HepG2 (cell line): ENCODE measurements at regions not wholly inside any gene's neighbourhood (a gene's known extent, or its start where the extent isn't known, plus 50 kb on each side); places are given as distances from the start of the nearest gene placed in this dataset.

Source experiments
- ARID2 ChIP-seq: sonication (generic); formaldehyde crosslinking; IDR thresholded peaks from 2 replicates; pipeline ENCODE4 v1.8.1; 2022; ENCODE audit warnings: mild to moderate bottlenecking, missing genetic modification reagents, borderline replicate concordance
- CAMTA2 ChIP-seq: sonication (generic); formaldehyde crosslinking; IDR thresholded peaks from 2 replicates; pipeline ENCODE4 v1.4.0; 2020; ENCODE audit warnings: mild to moderate bottlenecking, missing genetic modification reagents, borderline replicate concordance
- E2F2 ChIP-seq: sonication (generic); formaldehyde crosslinking; IDR thresholded peaks from 2 replicates; pipeline ENCODE4 v1.4.0; 2020; ENCODE audit warnings: missing genetic modification reagents, borderline replicate concordance
- FOSL2 ChIP-seq: sonication (generic); formaldehyde crosslinking; IDR thresholded peaks from 2 replicates; pipeline ENCODE4 v1.4.0; 2020; ENCODE audit warnings: missing genetic modification reagents
- GTF2F1 ChIP-seq: fragments of 150-350 bp; IDR thresholded peaks from 2 replicates; pipeline ENCODE4 v1.6.1; 2014; ENCODE audit warnings: low read length
- HBP1 ChIP-seq: IDR thresholded peaks from 2 replicates; pipeline ENCODE4 v1.6.1; 2016; ENCODE audit warnings: low read depth, control low read depth
- HDAC2 ChIP-seq: sonication (generic); formaldehyde crosslinking; IDR thresholded peaks from 2 replicates; pipeline ENCODE4 v1.4.0; 2020; ENCODE audit warnings: missing genetic modification reagents
- HNF4G ChIP-seq, 2 experiments: sonication (generic) in 1 of 2; formaldehyde crosslinking in 1 of 2; IDR thresholded peaks; 2 replicates each; pipeline versions ENCODE4 v1.4.0 to v1.6.1; 2011 to 2020; ENCODE audit warnings: borderline replicate concordance in 2 of 2, low read depth in 2 of 2, mild to moderate bottlenecking in 2 of 2, low read length in 1 of 2, missing genetic modification reagents in 1 of 2, moderate library complexity in 1 of 2
- PRDM10 ChIP-seq: sonication (generic); formaldehyde crosslinking; IDR thresholded peaks from 2 replicates; pipeline ENCODE4 v1.4.0; 2020; ENCODE audit warnings: low read depth, missing genetic modification reagents
- RCOR2 ChIP-seq: IDR thresholded peaks from 2 replicates; pipeline ENCODE4 v1.6.1; 2016; ENCODE audit warnings: missing biosample characterization, missing genetic modification reagents
- SCMH1 ChIP-seq: sonication (generic); formaldehyde crosslinking; IDR thresholded peaks from 2 replicates; pipeline ENCODE4 v1.9.0; 2021; ENCODE audit warnings: missing genetic modification reagents, mild to moderate bottlenecking, borderline replicate concordance
- TBX3 ChIP-seq: fragments of 450-650 bp; IDR thresholded peaks from 2 replicates; pipeline ENCODE4 v1.6.1; 2017; ENCODE audit warnings: antibody characterized with exemption, mild to moderate bottlenecking, inconsistent platforms, borderline replicate concordance
- ZBTB46 ChIP-seq: sonication (generic); formaldehyde crosslinking; IDR thresholded peaks from 2 replicates; pipeline ENCODE4 v1.4.0; 2020; ENCODE audit warnings: mild to moderate bottlenecking, missing genetic modification reagents, borderline replicate concordance
- ZFP62 ChIP-seq: sonication (generic); formaldehyde crosslinking; IDR thresholded peaks from 2 replicates; pipeline ENCODE4 v1.4.0; 2020; ENCODE audit warnings: missing genetic modification reagents
- ZMAT5 ChIP-seq: sonication (generic); formaldehyde crosslinking; IDR thresholded peaks from 2 replicates; pipeline ENCODE4 v1.5.0; 2020; ENCODE audit warnings: mild to moderate bottlenecking, low read depth, missing genetic modification reagents, borderline replicate concordance
- ZNF121 ChIP-seq: sonication (generic); formaldehyde crosslinking; IDR thresholded peaks from 2 replicates; pipeline ENCODE4 v1.5.0; 2020; ENCODE audit warnings: mild to moderate bottlenecking, missing genetic modification reagents
- ZNF564 ChIP-seq: sonication (generic); formaldehyde crosslinking; IDR thresholded peaks from 2 replicates; pipeline ENCODE4 v1.8.1; 2023; ENCODE audit warnings: mild to moderate bottlenecking, missing genetic modification reagents
- ZNF577 ChIP-seq: sonication (generic); formaldehyde crosslinking; IDR thresholded peaks from 2 replicates; pipeline ENCODE4 v1.4.0; 2020; ENCODE audit warnings: mild to moderate bottlenecking, low read depth, missing genetic modification reagents, borderline replicate concordance
- ZNF839 ChIP-seq: sonication (generic); formaldehyde crosslinking; IDR thresholded peaks from 2 replicates; pipeline ENCODE4 v1.4.0; 2020; ENCODE audit warnings: missing genetic modification reagents, mild to moderate bottlenecking, borderline replicate concordance
- TF ChIP-seq, protein P1 (sequence below): IDR thresholded peaks from 2 replicates; pipeline ENCODE4 v1.6.1; 2016; ENCODE audit warnings: mild to moderate bottlenecking, missing biosample characterization, missing genetic modification reagents

DNA sequence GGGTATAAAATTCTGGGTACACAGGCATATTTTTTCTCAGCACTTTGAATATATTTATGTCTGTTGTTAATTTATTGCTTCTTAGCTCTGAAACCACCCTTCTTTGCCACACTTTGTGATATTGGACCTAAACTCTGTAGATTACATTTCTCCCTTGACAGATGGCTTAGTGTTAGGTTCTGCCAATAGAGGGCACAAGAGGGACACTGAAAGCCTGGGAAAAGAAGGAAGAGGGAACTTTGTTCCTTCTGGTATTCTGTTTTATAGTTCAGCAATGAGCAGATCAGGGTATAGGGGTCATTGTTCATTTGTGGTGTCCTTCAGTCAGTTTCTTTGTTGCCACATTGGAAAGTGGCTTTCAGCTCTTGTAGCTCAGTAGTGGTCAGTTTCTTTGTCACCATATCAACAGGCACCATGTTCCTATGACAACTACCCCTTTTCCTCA is 423.5 kb upstream of the PROX1 start (continued):
- TF ChIP-seq E2F2 (no peak), ZBTB46 (CRISPR knock-in tag) (no peak), ZFP62 (CRISPR knock-in tag) (no peak), SCMH1 (CRISPR knock-in tag) (no peak), FOSL2 (CRISPR knock-in tag) (no peak), ZNF564 (CRISPR knock-in tag) (no peak), ZNF121 (CRISPR knock-in tag) (no peak), HNF4G (IDR thresholded peaks at IDR 0.05; ENCODE audit: borderline replicate concordance, low read depth, low read length) (peak; percentile 74), HNF4G (CRISPR knock-in tag; IDR thresholded peaks at IDR 0.05; ENCODE audit: borderline replicate concordance, low read depth) (no peak), ZNF577 (CRISPR knock-in tag) (no peak), HBP1 (CRISPR knock-in tag) (no peak), CAMTA2 (no peak), ZMAT5 (CRISPR knock-in tag) (no peak), RCOR2 (CRISPR knock-in tag) (0 out of 2 replicates have a peak, but pooled peaks have one; percentile 52), PRDM10 (CRISPR knock-in tag) (no peak), ARID2 (no peak), TBX3 (no peak), HDAC2 (peak; percentile 38; the same call in 1 of the 2 replicates), ZNF839 (CRISPR knock-in tag) (no peak), GTF2F1 (no peak)
- TF ChIP-seq, protein P1, sequence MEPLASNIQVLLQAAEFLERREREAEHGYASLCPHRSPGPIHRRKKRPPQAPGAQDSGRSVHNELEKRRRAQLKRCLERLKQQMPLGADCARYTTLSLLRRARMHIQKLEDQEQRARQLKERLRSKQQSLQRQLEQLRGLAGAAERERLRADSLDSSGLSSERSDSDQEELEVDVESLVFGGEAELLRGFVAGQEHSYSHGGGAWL = no peak
